Neural cell (in vitro differentiated cells): ENCODE measurements at regions not wholly inside any gene's neighbourhood (a gene's known extent, or its start where the extent isn't known, plus 50 kb on each side); places are given as distances from the start of the nearest gene placed in this dataset.

Experiments used
- H2AFZ ChIP-seq: fragments of 200-600, 300-800 bp; sonication (generic), shearing (Covaris generic); 2 replicates; pipeline ENCODE4 v1.6.0; 2014; ENCODE audit warnings: low read depth, mild to moderate bottlenecking, antibody characterized with exemption, low read length, moderate library complexity
- H3F3A ChIP-seq: fragments of 200-600 bp; shearing (Covaris generic); 2 replicates; pipeline ENCODE4 v1.6.1; 2016; ENCODE audit warnings: mild to moderate bottlenecking, moderate library complexity, mixed read lengths, antibody characterized with exemption, low read length; ENCODE audit not compliant: insufficient read depth, poor library complexity, severe bottlenecking
- H3K27ac ChIP-seq: fragments of 200-600, 300-800 bp; sonication (generic), shearing (Covaris generic); 2 replicates; pipeline ENCODE4 v1.5.1; 2014; ENCODE audit warnings: mild to moderate bottlenecking, low read length, moderate library complexity
- H3K27me3 ChIP-seq: fragments of 300-800, 200-600 bp; sonication (generic), shearing (Covaris generic); 2 replicates; pipeline ENCODE4 v1.6.0; 2014; ENCODE audit warnings: mild to moderate bottlenecking, low read depth, low read length, moderate library complexity; ENCODE audit not compliant: insufficient read depth
- H3K36me3 ChIP-seq: fragments of 300-800, 200-600 bp; sonication (generic), shearing (Covaris generic); 2 replicates; pipeline ENCODE4 v1.5.1; 2014; ENCODE audit warnings: mild to moderate bottlenecking, antibody characterized with exemption, low read length, moderate library complexity; ENCODE audit not compliant: insufficient read depth
- H3K4me2 ChIP-seq: fragments of 300-800, 200-600 bp; sonication (generic), shearing (Covaris generic); 2 replicates; pipeline ENCODE4 v1.6.0; 2014; ENCODE audit warnings: mild to moderate bottlenecking, low read length
- H3K4me3 ChIP-seq: fragments of 300-800, 200-600 bp; sonication (generic), shearing (Covaris generic); 2 replicates; pipeline ENCODE4 v1.5.1; 2014; ENCODE audit warnings: mild to moderate bottlenecking, low read length, moderate library complexity
- H3K79me2 ChIP-seq: fragments of 200-600 bp; shearing (Covaris generic); replicated peaks from 2 replicates; pipeline ENCODE4 v1.6.0; 2014; ENCODE audit warnings: mild to moderate bottlenecking, low read length, moderate library complexity; ENCODE audit not compliant: insufficient read depth
- H3K9ac ChIP-seq: fragments of 300-800, 200-600 bp; sonication (generic), shearing (Covaris generic); 2 replicates; pipeline ENCODE4 v1.6.1; 2016; ENCODE audit warnings: mild to moderate bottlenecking, low read length, mixed read lengths
- H3K9me2 ChIP-seq: fragments of 200-600 bp; shearing (Covaris generic); 2 replicates; pipeline ENCODE4 v1.6.1; 2016; ENCODE audit warnings: mild to moderate bottlenecking, low read length, mixed read lengths; ENCODE audit not compliant: insufficient read depth
- H3K9me3 ChIP-seq: fragments of 200-600, 300-800 bp; sonication (generic), shearing (Covaris generic); 2 replicates; pipeline ENCODE4 v1.6.1; 2016; ENCODE audit warnings: mild to moderate bottlenecking, mixed run types, low read length, moderate library complexity, mixed read lengths
- H4K20me1 ChIP-seq: fragments of 200-600 bp; shearing (Covaris generic); 2 replicates; pipeline ENCODE4 v1.6.1; 2016; ENCODE audit warnings: mild to moderate bottlenecking, mixed run types; ENCODE audit not compliant: insufficient read depth
- CTCF ChIP-seq: fragments of 450-650 bp; IDR thresholded peaks from 2 replicates; pipeline ENCODE4 v1.5.1; 2014; ENCODE audit warnings: antibody characterized with exemption, mild to moderate bottlenecking, moderate library complexity; ENCODE audit not compliant: poor library complexity, severe bottlenecking
- EP300 ChIP-seq: fragments of 450-650 bp; conservative IDR thresholded peaks from 2 replicates; pipeline ENCODE4 v1.6.1; 2014; ENCODE audit warnings: antibody characterized with exemption, mild to moderate bottlenecking, moderate library complexity; ENCODE audit not compliant: poor library complexity, severe bottlenecking
- EZH2 ChIP-seq: fragments of 200-600, 300-800 bp; shearing (Covaris generic), sonication (generic); IDR thresholded peaks from 2 replicates; pipeline ENCODE4 v1.6.1; 2014; ENCODE audit warnings: antibody characterized with exemption, low read length, borderline replicate concordance, mild to moderate bottlenecking; ENCODE audit not compliant: insufficient read depth, poor library complexity, severe bottlenecking
- MXI1 ChIP-seq: fragments of 450-650 bp; conservative IDR thresholded peaks from 2 replicates; pipeline ENCODE4 v1.6.1; 2014; ENCODE audit warnings: antibody characterized with exemption, mild to moderate bottlenecking; ENCODE audit not compliant: poor library complexity, severe bottlenecking
- POLR2AphosphoS5 ChIP-seq: IDR thresholded peaks from 2 replicates; pipeline ENCODE4 v1.6.1; 2012
- RAD21 ChIP-seq: fragments of 450-650 bp; conservative IDR thresholded peaks from 2 replicates; pipeline ENCODE4 v1.6.1; 2014; ENCODE audit warnings: antibody characterized with exemption, mild to moderate bottlenecking, moderate library complexity
- REST ChIP-seq: IDR thresholded peaks from 2 replicates; pipeline ENCODE4 v1.6.1; 2012; ENCODE audit warnings: borderline replicate concordance
- SMC3 ChIP-seq: fragments of 450-650 bp; conservative IDR thresholded peaks from 2 replicates; pipeline ENCODE4 v1.6.1; 2014; ENCODE audit warnings: antibody characterized with exemption, mild to moderate bottlenecking, moderate library complexity; ENCODE audit not compliant: poor library complexity
- TAF1 ChIP-seq: IDR thresholded peaks from 2 replicates; pipeline ENCODE4 v1.6.1; 2012; ENCODE audit warnings: low read depth

GRCh38 chr2:11975373-11975772 lies 228.9 kb downstream of the LPIN1 start:
- H4K20me1 ChIP-seq, result no peaks in the 10 kb centered on the region
- no peak overlapping the region for H3K4me3 ChIP-seq
- H3K27me3 ChIP-seq, result no peaks in the 10 kb centered on the region
- no peaks in the 10 kb centered on the region for H3K9me3 ChIP-seq
- H3K9me2 ChIP-seq, result no peaks in the 10 kb centered on the region
- no peak overlapping the region for H3K4me2 ChIP-seq
- no peak overlapping the region for H3K27ac ChIP-seq
- no peak overlapping the region for H3K9ac ChIP-seq
- no peaks in the 10 kb centered on the region for H3F3A ChIP-seq
- no peaks in the 10 kb centered on the region for H3K79me2 ChIP-seq
- TF ChIP-seq POLR2AphosphoS5 (no peak), SMC3 (no peak), EZH2 (no peak), TAF1 (no peak), EP300 (no peak), REST (no peak), MXI1 (no peak), RAD21 (no peak), CTCF (no peak)
- no peaks in the 10 kb centered on the region for H3K36me3 ChIP-seq
- no peak overlapping the region for H2AFZ ChIP-seq

GRCh38 chr2:11976073-11976472 lies 229.6 kb downstream of the LPIN1 start:
- Histone ChIP-seq H3K36me3 (no peaks in the 10 kb centered on the region), H3K4me3 (no peak overlapping the region), H3K27me3 (no peaks in the 10 kb centered on the region), H3K9me2 (no peaks in the 10 kb centered on the region), H3K27ac (no peak overlapping the region), H4K20me1 (no peaks in the 10 kb centered on the region), H2AFZ (no peak overlapping the region), H3F3A (no peaks in the 10 kb centered on the region), H3K9ac (no peak overlapping the region), H3K4me2 (no peak overlapping the region), H3K9me3 (no peaks in the 10 kb centered on the region), H3K79me2 (no peaks in the 10 kb centered on the region)
- TF ChIP-seq REST (no peak), CTCF (no peak), POLR2AphosphoS5 (no peak), MXI1 (no peak), EZH2 (no peak), SMC3 (no peak), EP300 (no peak), TAF1 (no peak), RAD21 (no peak)
